NCI-H1092 (cell line): ENCODE measurements at regions not wholly inside any gene's neighbourhood (a gene's known extent, or its start where the extent isn't known, plus 50 kb on each side); places are given as distances from the start of the nearest gene placed in this dataset.

Source experiments
- DNase-seq: peaks from one replicate; lab custom pipeline; 2025; lab: John Stamatoyannopoulos, UW

DNA sequence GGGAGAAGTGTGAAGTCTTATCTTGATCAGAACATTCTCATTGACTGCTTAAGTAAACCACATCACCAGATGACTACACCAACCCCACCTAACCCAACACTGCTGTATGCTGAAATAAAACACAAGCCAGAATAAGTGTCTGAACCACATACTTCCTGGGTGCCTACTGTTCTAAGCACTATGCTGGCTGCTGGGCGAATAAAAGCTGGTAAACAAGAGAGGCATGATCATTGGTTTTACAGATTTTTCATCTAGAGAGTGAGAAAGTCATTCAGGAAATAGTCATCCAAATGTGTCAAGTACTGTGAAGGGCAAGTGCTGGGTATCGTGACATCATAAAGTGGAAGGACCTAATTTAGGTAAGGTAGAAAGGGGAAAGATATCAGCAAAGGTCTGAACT lies 199.0 kb upstream of the SOX9 start:
- DNase-seq = no peak

DNA sequence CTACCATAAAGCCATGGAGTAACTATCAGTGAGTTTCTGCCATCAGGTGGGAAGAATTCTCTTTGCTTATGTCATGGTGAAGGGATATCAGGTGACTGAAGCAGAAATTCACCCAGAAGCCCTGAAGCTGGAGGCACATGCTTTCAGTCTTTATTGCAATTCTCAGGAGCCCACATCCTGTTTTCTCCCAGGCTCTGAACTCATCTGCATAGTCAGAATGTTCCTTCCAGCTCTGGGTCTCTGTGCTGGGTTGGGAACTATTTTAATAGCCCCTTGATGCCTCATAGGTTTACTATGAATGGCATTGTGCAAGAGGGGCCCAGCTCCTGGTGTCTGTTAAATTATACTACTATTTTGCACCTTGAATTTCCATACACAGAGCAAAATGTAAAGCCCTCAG lies 198.4 kb upstream of the SOX9 start:
- no peak for DNase-seq

DNA sequence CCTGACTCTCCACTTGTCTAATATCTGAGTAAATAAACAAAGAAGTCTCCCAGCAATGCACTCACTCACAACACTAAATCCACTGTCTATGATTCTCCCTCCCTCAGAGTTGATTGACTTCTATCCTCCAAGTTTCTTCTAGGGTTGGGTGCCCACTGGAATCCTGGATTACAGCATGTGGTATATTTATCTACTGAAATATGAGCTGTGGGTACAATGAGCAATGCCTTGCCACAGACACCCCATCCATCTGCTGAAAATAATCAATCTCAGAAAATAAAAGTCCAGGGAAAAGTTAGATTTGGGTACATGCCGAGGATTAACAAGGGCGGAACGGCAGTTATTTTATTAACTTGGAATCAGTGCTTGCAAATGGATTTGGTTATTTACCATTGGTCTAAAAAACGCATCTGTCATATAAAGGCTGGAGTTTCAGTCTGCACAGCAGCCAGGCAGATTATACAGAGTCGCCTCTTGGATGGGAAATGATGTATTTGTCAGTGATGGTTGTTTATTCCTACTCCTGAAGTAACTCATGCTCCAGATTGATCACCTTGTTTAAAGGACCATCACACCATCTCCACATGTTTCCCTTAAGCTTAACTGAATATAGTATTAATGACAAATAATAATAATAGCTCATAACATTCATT lies 193.9 kb upstream of the SOX9 start:
- DNase-seq = no peak

DNA sequence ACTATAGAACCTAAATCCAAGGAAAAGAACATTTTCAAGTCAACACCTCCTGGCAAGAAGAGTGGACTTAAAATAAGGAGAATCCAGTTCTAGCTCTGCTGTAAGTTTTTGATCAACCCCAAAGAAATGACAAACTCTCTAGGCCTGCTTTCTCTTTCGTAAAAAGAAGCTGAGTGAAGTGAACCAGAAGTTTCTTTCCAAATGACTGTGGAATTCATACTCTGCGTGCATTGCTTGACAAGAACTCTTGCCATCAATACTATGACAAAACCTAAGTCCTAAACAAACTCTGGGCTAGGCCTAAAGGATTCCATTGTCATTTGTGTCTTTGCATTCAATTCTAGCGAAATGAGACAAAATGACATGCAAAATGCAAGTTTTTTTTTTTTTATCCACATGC lies 187.5 kb upstream of the SOX9 start:
- DNase-seq = no peak

DNA sequence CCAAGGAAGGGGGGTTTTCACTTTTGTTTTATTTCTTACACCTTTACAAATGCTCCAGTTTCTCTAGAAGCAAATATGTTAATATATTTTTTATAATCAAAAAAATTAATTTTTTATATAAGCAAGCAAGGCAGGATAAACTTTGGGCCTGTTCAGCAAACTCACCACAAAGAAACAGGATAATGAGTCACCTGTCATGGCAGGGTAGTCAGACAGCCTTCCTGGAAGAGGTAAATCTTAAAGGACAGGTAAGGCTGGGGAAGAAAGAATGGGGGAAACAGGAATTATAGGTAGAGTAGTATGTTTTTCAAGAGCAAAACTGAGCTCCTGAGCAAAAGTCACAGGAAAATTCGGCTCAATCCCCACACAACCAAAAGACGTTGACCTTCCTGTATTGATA lies 186.3 kb upstream of the SOX9 start:
- no peak for DNase-seq

DNA sequence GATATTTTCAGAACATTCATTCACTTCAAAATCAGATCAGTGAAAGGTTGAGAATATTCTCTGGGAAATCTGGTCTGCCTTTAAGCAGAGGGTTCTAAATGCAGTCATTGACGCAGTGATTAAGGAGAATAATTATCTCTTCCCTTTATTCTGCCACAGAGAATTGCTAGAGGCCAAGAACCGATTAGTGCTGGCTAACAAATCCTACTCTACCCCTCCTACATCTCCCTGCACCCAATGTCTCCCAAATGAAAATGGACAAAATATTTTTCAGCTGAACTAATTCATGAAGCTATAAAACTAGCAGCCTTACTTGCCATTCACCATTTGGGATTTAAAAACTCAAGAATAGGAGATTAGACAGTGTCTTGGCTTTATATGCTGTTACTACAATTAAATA lies 185.5 kb upstream of the SOX9 start:
- no peak for DNase-seq

DNA sequence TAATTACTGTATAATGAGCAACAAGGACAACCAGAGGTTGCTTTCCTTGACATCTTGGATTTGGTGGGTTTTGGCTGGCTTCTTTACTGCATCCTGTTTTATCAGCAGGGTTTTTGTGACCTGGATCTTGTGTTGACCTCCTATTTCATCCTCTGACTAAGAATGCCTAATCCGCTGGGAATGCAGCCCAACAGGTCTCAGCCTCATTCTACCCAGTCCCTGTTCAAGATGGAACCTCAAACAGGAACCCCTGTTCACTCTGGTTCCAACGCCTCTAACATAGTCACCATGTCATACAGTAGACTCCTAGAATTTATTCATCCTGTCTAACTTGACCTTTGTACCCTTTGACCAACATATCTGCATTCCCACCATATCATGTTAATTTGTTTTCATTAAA lies 183.8 kb upstream of the SOX9 start:
- no peak for DNase-seq

DNA sequence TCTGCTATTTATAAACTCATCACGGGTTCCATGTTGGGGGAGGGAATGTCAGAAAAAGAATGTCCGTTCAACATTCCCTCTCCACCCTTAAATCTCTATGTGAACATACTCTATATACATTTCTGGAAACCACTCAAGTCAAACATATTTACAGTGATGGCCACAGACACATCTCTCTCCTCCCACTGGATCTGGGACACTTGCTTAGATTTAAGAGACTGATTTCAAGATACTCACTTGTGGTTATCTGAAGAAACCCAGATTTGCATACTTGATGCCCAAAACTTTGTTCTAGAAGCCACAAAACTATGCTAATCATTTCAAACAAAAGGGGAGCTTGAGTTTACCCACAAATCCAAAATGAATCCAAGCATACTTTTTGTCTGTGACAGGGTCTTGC lies 182.9 kb upstream of the SOX9 start:
- no peak for DNase-seq

DNA sequence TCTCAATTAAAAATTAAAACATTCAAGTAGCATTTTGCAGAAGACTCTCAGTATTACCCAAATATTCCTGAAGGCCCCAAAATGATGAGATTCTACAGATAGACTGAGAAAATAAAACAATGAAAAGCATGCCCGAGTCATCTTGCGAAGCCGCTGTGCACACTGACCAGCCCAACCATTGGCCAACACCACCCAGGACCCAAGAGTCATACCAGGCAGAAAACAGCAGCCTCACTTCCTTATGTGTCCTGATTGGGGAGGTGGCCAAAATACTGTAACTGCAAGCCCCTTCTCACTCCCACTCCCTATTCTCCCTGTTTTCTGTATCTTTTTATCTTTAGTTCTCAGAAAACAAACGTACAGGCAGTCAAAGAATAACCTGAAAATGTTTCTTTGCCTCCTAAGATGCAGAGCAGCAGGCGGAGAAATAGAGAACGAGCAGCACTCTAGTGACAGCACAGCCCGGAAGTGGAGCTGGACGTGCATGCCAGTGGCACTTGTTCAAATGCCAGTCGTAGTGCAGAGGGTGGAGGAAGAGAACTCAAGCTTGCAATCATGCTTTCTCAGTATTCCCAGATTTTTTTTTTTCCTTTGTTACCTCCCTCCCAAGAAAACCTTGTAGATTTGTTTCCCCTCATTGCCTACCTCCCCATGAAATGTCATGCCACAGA lies 182.3 kb upstream of the SOX9 start:
- no peak for DNase-seq

DNA sequence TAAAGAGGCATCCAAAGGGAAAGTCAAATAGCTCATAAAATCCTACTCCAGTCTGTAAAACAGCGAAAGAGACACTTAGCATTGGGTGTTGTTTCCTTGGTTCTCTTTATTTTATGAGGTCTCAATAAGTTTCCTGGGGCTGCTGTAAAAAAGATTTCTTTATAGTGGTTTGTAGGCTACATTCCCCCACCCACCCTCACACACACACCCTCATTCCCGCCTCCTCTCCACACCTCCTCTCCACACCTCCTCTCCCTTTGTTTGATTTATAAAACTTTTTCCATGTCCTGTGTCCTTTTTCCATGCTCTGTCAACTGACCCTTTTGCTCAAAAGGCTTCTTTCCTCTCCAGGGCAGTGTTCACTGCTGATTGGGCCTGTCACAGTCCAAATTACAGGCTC lies 178.9 kb upstream of the SOX9 start:
- no peak for DNase-seq

DNA sequence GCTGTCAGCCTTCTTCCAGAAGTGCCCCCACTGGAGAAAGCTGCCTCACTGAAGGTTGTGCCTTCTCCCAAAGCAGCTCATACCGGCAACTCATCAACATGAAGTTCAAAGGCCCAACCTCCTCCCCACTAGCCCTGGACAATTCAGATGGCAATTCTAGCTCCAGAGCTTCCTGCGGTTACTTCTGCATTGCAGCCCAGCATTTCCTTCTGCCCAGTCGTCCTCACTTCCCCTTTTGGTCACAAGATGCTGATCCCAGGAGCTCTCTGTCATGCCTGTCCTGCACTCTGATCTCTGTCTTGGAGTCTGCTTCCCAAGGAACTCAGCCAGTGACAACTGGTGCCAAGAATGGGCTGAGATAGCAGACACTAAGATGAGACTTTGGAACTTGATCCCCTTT lies 178.2 kb upstream of the SOX9 start:
- no peak for DNase-seq

DNA sequence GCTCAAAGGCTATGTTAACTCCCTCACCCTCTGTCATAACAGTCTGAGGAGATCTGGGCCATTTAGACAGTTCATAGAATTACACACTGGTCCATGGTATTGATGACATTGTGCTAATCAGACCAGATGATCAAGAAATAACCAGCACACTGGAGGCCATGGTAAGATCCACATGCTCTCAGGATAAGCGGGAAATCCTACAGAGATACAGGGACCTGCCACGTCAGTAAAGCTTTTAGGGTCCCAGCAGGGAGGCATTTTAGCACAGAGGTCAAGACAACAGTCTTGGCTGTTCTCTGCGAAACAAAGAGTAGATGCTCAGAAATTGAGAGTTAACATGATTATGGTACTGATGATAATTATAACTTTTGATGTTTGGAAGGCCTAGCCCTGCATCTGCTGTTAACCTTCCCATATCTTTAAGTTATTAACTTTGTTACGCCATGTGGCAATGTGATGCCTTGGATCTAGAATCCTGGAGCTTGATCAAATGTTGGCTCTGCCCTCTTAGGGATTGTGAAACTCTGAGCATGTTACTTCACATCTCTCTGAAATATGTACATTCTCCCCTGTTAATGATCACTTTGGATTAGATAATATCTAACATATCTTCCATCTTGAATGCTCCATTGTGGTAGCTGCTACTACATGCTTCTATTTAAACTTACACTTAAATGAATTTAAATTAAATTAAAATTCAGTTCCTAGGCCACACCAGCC lies 172.0 kb upstream of the SOX9 start:
- no peak for DNase-seq

DNA sequence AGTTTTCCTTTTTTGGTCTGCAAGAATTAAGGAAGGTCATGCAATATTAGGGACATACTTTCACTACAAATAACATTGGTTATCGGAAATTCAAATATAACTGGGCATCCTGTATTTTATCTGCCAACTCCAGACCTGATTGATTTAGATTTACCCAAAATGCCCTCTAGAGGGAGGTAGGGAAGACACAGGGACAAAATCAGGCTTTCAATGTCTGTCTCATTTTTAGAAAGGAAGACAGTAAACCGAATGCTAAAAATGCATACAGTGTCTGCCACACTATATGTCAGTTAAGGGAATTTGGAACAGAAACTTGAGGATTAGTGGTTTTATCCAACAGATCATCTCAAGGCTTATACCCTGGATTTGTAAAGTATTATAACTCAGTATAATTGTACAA lies 161.7 kb upstream of the SOX9 start:
- DNase-seq = no peak

DNA sequence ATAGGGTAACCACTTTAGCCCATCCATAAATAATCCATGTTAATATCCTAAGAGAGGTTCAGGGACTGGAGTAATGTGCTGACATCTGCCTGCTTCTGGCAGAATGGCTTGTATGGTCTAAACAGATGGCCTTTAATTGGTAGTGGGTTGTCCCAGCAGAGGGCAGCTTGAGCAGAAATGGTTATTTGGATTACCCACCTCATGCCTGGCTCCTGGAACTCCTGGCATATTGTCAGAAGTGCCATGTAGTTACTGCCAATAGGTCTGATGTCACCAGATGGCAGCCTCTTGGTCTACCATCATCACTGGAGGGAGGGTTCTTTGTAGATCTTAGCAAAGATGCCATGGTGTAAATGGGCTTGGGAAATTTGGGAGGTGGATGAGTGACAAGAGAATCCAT lies 157.5 kb upstream of the SOX9 start:
- no peak for DNase-seq

DNA sequence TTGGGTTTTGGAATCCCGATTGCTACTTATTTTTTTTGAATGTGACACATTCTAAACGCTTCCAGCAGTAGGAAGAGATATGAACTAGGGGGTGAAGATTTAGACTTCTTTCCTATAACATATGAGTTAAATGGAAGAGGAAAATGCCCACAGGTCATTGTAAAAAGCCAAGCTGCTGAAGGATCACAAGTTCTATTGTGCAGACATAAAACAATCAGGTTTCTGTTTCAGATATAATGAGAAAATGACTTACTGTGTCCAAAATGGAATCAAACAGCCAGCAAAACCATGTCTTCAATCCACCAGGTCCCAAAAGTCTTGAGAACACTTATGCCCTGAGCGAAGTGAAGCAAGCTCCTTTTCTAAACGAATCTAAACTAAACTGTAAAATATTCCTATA lies 157.0 kb upstream of the SOX9 start:
- DNase-seq = no peak

DNA sequence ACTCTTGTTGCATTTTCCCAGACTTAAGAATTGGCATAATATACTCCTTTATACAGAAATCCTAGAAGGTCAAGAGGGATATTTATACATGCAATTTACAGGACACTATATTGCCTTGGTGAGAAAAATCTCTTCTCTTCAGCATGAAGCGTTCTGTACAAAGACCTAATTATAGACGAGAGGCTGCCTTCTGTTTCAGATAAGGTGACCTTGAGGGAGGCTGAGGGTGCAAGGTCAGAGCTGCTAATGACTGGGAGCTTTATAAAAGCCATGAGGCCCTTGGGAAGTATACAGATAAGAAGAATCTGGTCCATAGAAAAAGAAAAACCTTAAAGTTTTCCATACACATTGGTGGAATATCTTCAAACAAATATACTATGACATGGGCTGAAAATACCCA lies 156.3 kb upstream of the SOX9 start:
- no peak for DNase-seq

DNA sequence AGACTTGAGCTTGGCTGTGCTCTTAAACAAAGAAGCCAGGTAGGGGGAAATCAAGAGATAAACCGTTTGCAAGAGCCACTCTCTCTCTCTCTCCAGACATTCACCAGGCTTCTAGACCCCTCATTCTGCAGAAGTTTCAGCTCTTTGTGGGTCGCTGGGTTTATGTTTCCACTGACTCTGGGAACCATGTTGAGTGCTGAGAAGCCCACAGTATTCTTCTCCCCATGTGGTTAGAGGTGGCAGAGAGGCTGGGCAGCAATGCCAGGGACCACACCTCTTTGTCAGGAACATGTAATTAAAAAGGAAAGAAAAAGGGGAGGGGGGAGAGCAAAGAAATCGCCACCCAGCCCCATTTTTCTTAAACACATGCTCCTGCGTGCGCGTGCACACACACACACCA lies 154.8 kb upstream of the SOX9 start:
- DNase-seq = no peak

DNA sequence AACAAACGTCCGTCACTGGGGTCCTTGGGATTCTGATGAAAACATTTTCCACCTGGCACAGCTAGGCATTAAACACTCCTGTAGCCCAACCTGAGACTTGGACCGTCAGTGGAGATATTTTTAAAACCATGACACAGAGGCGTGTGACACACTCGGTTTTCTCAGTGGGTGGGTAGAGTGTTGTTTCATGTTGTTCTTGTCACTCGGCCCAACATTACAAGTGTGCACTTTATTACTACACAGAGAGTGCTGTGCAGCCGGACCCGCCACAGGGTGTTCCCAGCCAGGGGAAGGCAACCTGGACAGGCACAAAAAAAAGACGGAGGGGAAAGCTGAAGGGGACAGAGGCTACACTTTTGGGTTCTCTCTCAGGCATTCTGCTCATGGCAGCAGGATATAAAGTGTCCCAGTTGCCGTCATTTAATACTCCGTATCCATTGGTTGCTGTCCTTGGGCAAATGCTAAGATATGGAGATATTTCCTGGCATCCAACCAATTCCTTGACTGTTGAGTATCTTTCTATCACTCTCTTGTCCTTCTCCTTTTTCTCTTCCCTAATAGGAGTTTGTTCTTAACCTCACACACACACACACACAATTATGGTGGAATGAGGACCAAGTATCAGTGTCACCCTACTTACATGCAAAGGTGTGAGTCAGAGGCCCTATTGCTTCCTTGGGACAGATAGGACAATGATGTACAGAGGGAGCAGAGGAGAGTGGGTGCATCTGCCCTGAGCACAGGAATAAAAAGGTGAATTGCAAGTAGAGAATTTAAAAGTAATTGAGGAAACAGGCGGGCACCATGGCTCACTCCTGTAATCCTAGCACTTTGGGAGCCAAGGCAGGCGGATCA lies 154.1 kb upstream of the SOX9 start:
- DNase-seq = no peak

DNA sequence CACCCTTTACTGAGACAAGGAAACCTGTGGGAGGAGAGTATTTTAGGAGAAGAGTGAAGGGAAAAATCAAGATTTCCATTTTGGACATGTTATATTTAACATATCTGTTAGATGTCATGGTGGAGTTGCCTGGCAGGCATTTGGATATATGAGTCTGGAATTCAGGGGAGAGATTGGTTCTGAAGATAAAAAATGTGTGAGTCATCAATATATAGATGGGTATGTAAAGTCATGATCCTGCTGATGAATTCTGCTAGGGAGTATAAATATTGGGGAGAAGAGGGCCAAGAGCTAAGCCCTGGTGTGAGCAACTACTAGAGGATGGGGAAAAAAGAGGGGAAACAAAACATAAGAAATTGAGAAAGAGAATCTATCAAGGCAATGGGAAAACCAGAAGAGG lies 151.3 kb upstream of the SOX9 start:
- no peak for DNase-seq

DNA sequence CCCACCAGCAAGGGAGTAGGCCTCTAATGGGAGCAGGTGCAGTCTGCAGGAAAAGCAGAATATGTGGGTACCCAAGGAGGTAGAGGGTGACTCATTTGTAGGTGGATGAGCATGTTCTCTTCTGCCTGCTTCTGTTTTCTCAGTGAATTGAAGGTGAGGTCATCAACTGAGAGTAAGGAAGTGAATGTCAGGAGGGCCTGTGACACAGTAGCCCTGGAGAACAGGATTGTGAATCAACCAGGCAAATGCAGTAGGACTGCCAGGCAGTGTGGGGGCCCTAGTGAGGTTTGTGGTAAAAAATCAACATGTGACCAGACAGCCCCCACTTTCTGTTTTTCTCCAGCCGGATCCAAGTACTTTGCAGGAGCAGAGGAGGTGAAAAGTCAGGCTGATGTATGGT lies 150.5 kb upstream of the SOX9 start:
- DNase-seq = no peak

DNA sequence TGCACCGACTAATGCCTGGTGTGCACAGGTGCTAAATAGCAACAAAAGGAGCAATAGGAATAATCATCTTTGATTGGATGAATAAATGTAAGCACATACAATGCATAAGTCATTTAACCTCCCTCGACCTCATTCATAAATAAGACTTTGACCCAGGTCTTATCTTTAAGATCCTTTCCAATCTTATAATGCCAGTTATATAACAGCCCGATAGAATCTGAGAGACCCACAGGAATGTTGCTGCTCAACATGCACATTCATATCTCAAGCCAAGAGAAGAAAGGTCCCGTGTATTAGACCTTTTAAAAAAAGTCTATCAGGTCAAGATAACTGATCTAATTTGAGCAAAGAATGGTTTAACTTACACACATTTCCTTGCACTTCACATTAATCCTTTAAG lies 146.8 kb upstream of the SOX9 start:
- no peak for DNase-seq

DNA sequence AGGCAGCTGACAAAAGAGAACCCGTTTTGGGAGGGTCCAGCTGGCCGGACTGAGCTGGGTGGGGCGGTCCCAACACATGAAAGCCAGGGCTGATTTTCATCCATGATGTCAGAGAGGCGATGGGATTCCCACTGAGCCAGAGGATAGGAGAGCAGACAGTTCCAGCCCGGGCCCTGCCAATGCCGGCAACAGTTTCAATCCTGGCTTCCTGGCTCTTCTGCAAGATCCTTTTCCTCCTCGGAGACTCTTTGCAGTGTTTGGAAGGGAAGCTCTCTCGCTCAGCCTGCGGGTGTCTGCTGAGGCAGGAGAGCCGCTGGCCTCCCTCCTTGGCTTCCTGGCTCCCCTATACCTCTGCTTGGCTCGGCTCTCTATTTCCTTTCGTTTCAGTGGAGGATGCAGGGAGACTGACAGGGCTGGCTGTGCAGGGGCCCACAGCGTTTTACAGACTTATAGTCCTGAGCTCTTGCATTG lies 145.5 kb upstream of the SOX9 start:
- no peak for DNase-seq
